ENCODE measurements at regions not wholly inside any gene's neighbourhood (a gene's known extent, or its start where the extent isn't known, plus 50 kb on each side); places are given as distances from the start of the nearest gene placed in this dataset.

DNA sequence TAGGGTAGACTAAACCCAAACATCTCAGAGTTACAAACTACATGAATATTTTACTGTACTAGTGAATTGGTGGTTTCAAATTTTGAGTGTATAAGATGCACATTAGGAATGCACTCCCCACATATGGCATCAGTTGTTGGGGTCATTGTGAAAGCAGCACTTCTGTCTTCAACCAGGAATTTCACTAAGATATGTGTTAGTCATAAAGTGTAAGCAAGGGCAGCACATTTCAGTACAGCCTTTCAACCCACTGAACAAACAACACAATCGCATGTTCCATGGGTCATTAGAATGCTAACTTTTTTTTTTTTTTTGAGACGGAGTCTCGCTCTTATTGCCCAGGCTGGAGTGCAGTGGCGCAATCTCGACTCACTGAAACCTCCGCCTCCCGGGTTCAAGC lies 164.1 kb upstream of the MAP2 start (continued):
- TF ChIP-seq, protein P1, sequence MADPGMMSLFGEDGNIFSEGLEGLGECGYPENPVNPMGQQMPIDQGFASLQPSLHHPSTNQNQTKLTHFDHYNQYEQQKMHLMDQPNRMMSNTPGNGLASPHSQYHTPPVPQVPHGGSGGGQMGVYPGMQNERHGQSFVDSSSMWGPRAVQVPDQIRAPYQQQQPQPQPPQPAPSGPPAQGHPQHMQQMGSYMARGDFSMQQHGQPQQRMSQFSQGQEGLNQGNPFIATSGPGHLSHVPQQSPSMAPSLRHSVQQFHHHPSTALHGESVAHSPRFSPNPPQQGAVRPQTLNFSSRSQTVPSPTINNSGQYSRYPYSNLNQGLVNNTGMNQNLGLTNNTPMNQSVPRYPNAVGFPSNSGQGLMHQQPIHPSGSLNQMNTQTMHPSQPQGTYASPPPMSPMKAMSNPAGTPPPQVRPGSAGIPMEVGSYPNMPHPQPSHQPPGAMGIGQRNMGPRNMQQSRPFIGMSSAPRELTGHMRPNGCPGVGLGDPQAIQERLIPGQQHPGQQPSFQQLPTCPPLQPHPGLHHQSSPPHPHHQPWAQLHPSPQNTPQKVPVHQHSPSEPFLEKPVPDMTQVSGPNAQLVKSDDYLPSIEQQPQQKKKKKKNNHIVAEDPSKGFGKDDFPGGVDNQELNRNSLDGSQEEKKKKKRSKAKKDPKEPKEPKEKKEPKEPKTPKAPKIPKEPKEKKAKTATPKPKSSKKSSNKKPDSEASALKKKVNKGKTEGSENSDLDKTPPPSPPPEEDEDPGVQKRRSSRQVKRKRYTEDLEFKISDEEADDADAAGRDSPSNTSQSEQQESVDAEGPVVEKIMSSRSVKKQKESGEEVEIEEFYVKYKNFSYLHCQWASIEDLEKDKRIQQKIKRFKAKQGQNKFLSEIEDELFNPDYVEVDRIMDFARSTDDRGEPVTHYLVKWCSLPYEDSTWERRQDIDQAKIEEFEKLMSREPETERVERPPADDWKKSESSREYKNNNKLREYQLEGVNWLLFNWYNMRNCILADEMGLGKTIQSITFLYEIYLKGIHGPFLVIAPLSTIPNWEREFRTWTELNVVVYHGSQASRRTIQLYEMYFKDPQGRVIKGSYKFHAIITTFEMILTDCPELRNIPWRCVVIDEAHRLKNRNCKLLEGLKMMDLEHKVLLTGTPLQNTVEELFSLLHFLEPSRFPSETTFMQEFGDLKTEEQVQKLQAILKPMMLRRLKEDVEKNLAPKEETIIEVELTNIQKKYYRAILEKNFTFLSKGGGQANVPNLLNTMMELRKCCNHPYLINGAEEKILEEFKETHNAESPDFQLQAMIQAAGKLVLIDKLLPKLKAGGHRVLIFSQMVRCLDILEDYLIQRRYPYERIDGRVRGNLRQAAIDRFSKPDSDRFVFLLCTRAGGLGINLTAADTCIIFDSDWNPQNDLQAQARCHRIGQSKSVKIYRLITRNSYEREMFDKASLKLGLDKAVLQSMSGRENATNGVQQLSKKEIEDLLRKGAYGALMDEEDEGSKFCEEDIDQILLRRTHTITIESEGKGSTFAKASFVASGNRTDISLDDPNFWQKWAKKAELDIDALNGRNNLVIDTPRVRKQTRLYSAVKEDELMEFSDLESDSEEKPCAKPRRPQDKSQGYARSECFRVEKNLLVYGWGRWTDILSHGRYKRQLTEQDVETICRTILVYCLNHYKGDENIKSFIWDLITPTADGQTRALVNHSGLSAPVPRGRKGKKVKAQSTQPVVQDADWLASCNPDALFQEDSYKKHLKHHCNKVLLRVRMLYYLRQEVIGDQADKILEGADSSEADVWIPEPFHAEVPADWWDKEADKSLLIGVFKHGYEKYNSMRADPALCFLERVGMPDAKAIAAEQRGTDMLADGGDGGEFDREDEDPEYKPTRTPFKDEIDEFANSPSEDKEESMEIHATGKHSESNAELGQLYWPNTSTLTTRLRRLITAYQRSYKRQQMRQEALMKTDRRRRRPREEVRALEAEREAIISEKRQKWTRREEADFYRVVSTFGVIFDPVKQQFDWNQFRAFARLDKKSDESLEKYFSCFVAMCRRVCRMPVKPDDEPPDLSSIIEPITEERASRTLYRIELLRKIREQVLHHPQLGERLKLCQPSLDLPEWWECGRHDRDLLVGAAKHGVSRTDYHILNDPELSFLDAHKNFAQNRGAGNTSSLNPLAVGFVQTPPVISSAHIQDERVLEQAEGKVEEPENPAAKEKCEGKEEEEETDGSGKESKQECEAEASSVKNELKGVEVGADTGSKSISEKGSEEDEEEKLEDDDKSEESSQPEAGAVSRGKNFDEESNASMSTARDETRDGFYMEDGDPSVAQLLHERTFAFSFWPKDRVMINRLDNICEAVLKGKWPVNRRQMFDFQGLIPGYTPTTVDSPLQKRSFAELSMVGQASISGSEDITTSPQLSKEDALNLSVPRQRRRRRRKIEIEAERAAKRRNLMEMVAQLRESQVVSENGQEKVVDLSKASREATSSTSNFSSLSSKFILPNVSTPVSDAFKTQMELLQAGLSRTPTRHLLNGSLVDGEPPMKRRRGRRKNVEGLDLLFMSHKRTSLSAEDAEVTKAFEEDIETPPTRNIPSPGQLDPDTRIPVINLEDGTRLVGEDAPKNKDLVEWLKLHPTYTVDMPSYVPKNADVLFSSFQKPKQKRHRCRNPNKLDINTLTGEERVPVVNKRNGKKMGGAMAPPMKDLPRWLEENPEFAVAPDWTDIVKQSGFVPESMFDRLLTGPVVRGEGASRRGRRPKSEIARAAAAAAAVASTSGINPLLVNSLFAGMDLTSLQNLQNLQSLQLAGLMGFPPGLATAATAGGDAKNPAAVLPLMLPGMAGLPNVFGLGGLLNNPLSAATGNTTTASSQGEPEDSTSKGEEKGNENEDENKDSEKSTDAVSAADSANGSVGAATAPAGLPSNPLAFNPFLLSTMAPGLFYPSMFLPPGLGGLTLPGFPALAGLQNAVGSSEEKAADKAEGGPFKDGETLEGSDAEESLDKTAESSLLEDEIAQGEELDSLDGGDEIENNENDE (IDR thresholded peaks at IDR 0.05; ENCODE audit: insufficient replicate concordance, low read length): no peak
